H9 (cell line): ENCODE measurements at regions not wholly inside any gene's neighbourhood (a gene's known extent, or its start where the extent isn't known, plus 50 kb on each side); places are given as distances from the start of the nearest gene placed in this dataset.

Source experiments
- DNase-seq: peaks from one replicate; pipeline ENCODE4 v3.0.0-alpha.2; 2017
- H2AFZ ChIP-seq: one replicate; pipeline ENCODE4 v1.6.1; 2013; ENCODE audit warnings: mild to moderate bottlenecking, low read length, control low read depth, moderate library complexity
- H2AK5ac ChIP-seq: 2 replicates; pipeline ENCODE4 v1.6.1; 2013; ENCODE audit warnings: low read length, control low read depth, mixed read lengths; ENCODE audit not compliant: insufficient read length
- H2BK120ac ChIP-seq: one replicate; pipeline ENCODE4 v1.6.1; 2013; ENCODE audit warnings: low read depth, mild to moderate bottlenecking, low read length, control low read depth, inconsistent platforms; ENCODE audit not compliant: poor library complexity, severe bottlenecking
- H2BK12ac ChIP-seq: 2 replicates; pipeline ENCODE4 v1.6.1; 2013; ENCODE audit warnings: low read length, control low read depth, mixed read lengths, low read depth; ENCODE audit not compliant: insufficient read length
- H2BK15ac ChIP-seq: 2 replicates; pipeline ENCODE4 v1.6.1; 2013; ENCODE audit warnings: low read depth, low read length, control low read depth
- H2BK20ac ChIP-seq: one replicate; pipeline ENCODE4 v1.6.1; 2013; ENCODE audit warnings: low read depth, mild to moderate bottlenecking, low read length, control low read depth, inconsistent platforms; ENCODE audit not compliant: poor library complexity, severe bottlenecking
- H2BK5ac ChIP-seq: 2 replicates; pipeline ENCODE4 v1.6.1; 2013; ENCODE audit warnings: low read length, control low read depth, mixed read lengths; ENCODE audit not compliant: insufficient read length
- H3K14ac ChIP-seq: 2 replicates; pipeline ENCODE4 v1.6.1; 2013; ENCODE audit warnings: low read length, control low read depth; ENCODE audit not compliant: insufficient read depth
- H3K18ac ChIP-seq: 2 replicates; pipeline ENCODE4 v1.6.1; 2013; ENCODE audit warnings: low read depth, mild to moderate bottlenecking, mixed read lengths, low read length, control low read depth; ENCODE audit not compliant: insufficient read length
- H3K23ac ChIP-seq: 2 replicates; pipeline ENCODE4 v1.6.1; 2013; ENCODE audit warnings: low read length, control low read depth, mixed read lengths, low read depth; ENCODE audit not compliant: insufficient read length
- H3K23me2 ChIP-seq: 2 replicates; pipeline ENCODE4 v1.6.1; 2013; ENCODE audit warnings: low read depth, mild to moderate bottlenecking, mixed read lengths, low read length, control low read depth; ENCODE audit not compliant: insufficient read length, poor library complexity, severe bottlenecking
- H3K27ac ChIP-seq: 2 replicates; pipeline ENCODE4 v1.5.1; 2013; ENCODE audit warnings: low read length, control low read depth, mixed read lengths, low read depth; ENCODE audit not compliant: insufficient read length
- H3K27me3 ChIP-seq: 2 replicates; pipeline ENCODE4 v1.6.1; 2013; ENCODE audit warnings: low read length, control low read depth, inconsistent platforms; ENCODE audit not compliant: insufficient read depth
- H3K4ac ChIP-seq: 2 replicates; pipeline ENCODE4 v1.6.1; 2013; ENCODE audit warnings: low read depth, mild to moderate bottlenecking, control low read depth, inconsistent platforms, low read length, moderate library complexity
- H3K4me1 ChIP-seq: 2 replicates; pipeline ENCODE4 v1.6.1; 2013; ENCODE audit warnings: low read length, control low read depth, inconsistent platforms; ENCODE audit not compliant: insufficient read depth
- H3K4me2 ChIP-seq: 2 replicates; pipeline ENCODE4 v1.6.1; 2013; ENCODE audit warnings: low read length, control low read depth, mixed read lengths; ENCODE audit not compliant: insufficient read length, insufficient read depth
- H3K56ac ChIP-seq: 2 replicates; pipeline ENCODE4 v1.6.1; 2013; ENCODE audit warnings: low read depth, mild to moderate bottlenecking, mixed read lengths, low read length, control low read depth; ENCODE audit not compliant: insufficient read length
- H3K79me1 ChIP-seq: 2 replicates; pipeline ENCODE4 v1.6.1; 2013; ENCODE audit warnings: low read depth, mild to moderate bottlenecking, moderate library complexity, low read length, control low read depth, inconsistent platforms; ENCODE audit not compliant: insufficient read depth, poor library complexity, severe bottlenecking
- H3K79me2 ChIP-seq: 2 replicates; pipeline ENCODE4 v1.6.1; 2013; ENCODE audit warnings: low read length, control low read depth, inconsistent platforms; ENCODE audit not compliant: insufficient read depth
- H3K9ac ChIP-seq: 2 replicates; pipeline ENCODE4 v1.6.1; 2013; ENCODE audit warnings: low read length, control low read depth, mixed read lengths; ENCODE audit not compliant: insufficient read length; ENCODE audit errors: extremely low read depth
- H3K9me3 ChIP-seq: one replicate; pipeline ENCODE4 v1.6.1; 2013; ENCODE audit warnings: low read depth, low read length, inconsistent platforms; ENCODE audit not compliant: control insufficient read depth
- H3T11ph ChIP-seq: one replicate; pipeline ENCODE4 v1.6.1; 2013; ENCODE audit warnings: mild to moderate bottlenecking, low read length, control low read depth, inconsistent platforms
- H4K20me1 ChIP-seq: one replicate; pipeline ENCODE4 v1.6.1; 2013; ENCODE audit not compliant: control insufficient read depth, insufficient read length, insufficient read depth
- H4K5ac ChIP-seq: 2 replicates; pipeline ENCODE4 v1.6.1; 2013; ENCODE audit warnings: low read depth, mild to moderate bottlenecking, mixed read lengths, low read length, control low read depth; ENCODE audit not compliant: insufficient read length
- H4K8ac ChIP-seq: replicated peaks from 2 replicates; pipeline ENCODE4 v1.6.1; 2013; ENCODE audit warnings: low read length, control low read depth, mixed read lengths, low read depth; ENCODE audit not compliant: insufficient read length
- H4K91ac ChIP-seq: 2 replicates; pipeline ENCODE4 v1.6.1; 2013; ENCODE audit warnings: low read depth, mild to moderate bottlenecking, moderate library complexity, mixed read lengths, low read length, control low read depth; ENCODE audit not compliant: insufficient read length
- H3K27ac Mint-ChIP-seq, 3 experiments: 2 replicates in 2 of 3; 3 replicates in 1 of 3; pipeline ENCODE4 v1.8.0; 2020 to 2021; ENCODE audit warnings: mixed read lengths in 3 of 3, mild to moderate bottlenecking in 1 of 3, moderate library complexity in 1 of 3
- H3K27me3 Mint-ChIP-seq: 2 replicates; pipeline ENCODE4 v1.8.0; 2021; ENCODE audit warnings: low read depth, mild to moderate bottlenecking, moderate library complexity, mixed read lengths
- H3K36me3 Mint-ChIP-seq, 3 experiments: 2 replicates in 2 of 3; 3 replicates in 1 of 3; pipeline ENCODE4 v1.8.0; 2020 to 2021; ENCODE audit warnings: low read depth in 3 of 3, mixed read lengths in 3 of 3; ENCODE audit not compliant: insufficient read depth in 1 of 3
- H3K4me1 Mint-ChIP-seq, 2 experiments: 2 replicates each; pipeline ENCODE4 v1.8.0; 2020; ENCODE audit warnings: mixed read lengths in 2 of 2
- H3K4me3 Mint-ChIP-seq, 2 experiments: 2 replicates in 1 of 2; 3 replicates in 1 of 2; pipeline ENCODE4 v1.8.0; 2020 to 2021; ENCODE audit warnings: mild to moderate bottlenecking in 2 of 2, mixed read lengths in 2 of 2, moderate library complexity in 1 of 2
- H3K9me3 Mint-ChIP-seq, 2 experiments: 2 replicates in 1 of 2; 3 replicates in 1 of 2; pipeline ENCODE4 v1.8.0; 2020; ENCODE audit warnings: mild to moderate bottlenecking in 2 of 2, mixed read lengths in 2 of 2, moderate library complexity in 1 of 2
- CTCF ChIP-seq: fragments of 200-600 bp; sonication (generic); conservative IDR thresholded peaks from 3 replicates; pipeline ENCODE4 v1.8.0; 2021; ENCODE audit warnings: antibody characterized with exemption, mild to moderate bottlenecking
- WGBS: extraction: QIAGEN DNeasy Blood & Tissue Kit; methylation state at CpG from one replicate; pipeline ENCODE4 v1.1.7; 2013; ENCODE audit warnings: missing lambda C conversion rate, low lambda C conversion rate, mixed read lengths; ENCODE audit not compliant: insufficient read length; ENCODE audit errors: extremely low coverage; 5-methylcytosine and 5-hydroxymethylcytosine counted together

- no peak overlapping the region for H3K27ac Mint-ChIP-seq
Observed at GRCh38 chr11:116503216-116504160, 269.3 kb downstream of the BUD13 start.

More at GRCh38 chr11:116503216-116504160, 269.3 kb downstream of the BUD13 start:
- Mint-ChIP-seq H3K4me3 (no peak overlapping the region), H3K36me3 (peaks cover 0 to 2% (median 0%) of the 10 kb centered on the region in 3 experiments; a peak in 2 of 7 replicates), H3K27me3 (peaks cover 51% of the 10 kb centered on the region), H3K4me1 (peaks cover 65 to 71% of the 10 kb centered on the region in 2 experiments), H3K9me3 (no peaks in the 10 kb centered on the region)
- H3K27ac ChIP-seq, result no peak overlapping the region
- H3K9me3 ChIP-seq, result no peaks in the 10 kb centered on the region
- no peak overlapping the region for H2BK12ac ChIP-seq
- H3K79me2 ChIP-seq, result no peaks in the 10 kb centered on the region
- H2BK5ac ChIP-seq, result no peak overlapping the region
- no peak overlapping the region for H2BK20ac ChIP-seq
- no peaks in the 10 kb centered on the region; the same call in 1 of the 2 replicates for H3K4me1 ChIP-seq
- H4K8ac ChIP-seq, result no peak overlapping the region
- no peak overlapping the region for H4K5ac ChIP-seq
- no peak for DNase-seq
- TF ChIP-seq CTCF, result no peak
- H2BK120ac ChIP-seq, result no peak overlapping the region
- no peak overlapping the region for H3K18ac ChIP-seq
- no peak overlapping the region for H3T11ph ChIP-seq
- H2AFZ ChIP-seq, result no peak overlapping the region
- H3K56ac ChIP-seq, result no peak overlapping the region
- no peak overlapping the region for H4K91ac ChIP-seq
- no CpG with 5 or more reads among the region's 10 CpGs for WGBS
- H2AK5ac ChIP-seq, result no peak overlapping the region
- H2BK15ac ChIP-seq, result no peak overlapping the region
- no peak overlapping the region for H3K4ac ChIP-seq
- H3K27me3 ChIP-seq, result peaks cover 2% of the 10 kb centered on the region; the same call in 1 of the 2 replicates
- H4K20me1 ChIP-seq, result no peaks in the 10 kb centered on the region
- H3K4me2 ChIP-seq, result no peak overlapping the region
- peaks cover 7% of the 10 kb centered on the region for H3K23me2 ChIP-seq
- H3K23ac ChIP-seq, result no peak overlapping the region
- H3K14ac ChIP-seq, result no peak overlapping the region
- no peaks in the 10 kb centered on the region for H3K79me1 ChIP-seq
- no peak overlapping the region for H3K9ac ChIP-seq
